HG03280 (cell line): ENCODE measurements at regions not wholly inside any gene's neighbourhood (a gene's known extent, or its start where the extent isn't known, plus 50 kb on each side); places are given as distances from the start of the nearest gene placed in this dataset.
"Not testable (repeated sequence)": the region's sequence is repeated elsewhere in the genome, so short reads cannot be mapped to it uniquely, and the experiment has no call there.

Experiments used
- ATAC-seq: cut with Tn5 transposase; IDR thresholded peaks from one replicate; pipeline ENCODE4 v1.9.1; 2021; ENCODE audit warnings: mild to moderate bottlenecking, moderate library complexity; ENCODE audit not compliant: unreplicated experiment

DNA sequence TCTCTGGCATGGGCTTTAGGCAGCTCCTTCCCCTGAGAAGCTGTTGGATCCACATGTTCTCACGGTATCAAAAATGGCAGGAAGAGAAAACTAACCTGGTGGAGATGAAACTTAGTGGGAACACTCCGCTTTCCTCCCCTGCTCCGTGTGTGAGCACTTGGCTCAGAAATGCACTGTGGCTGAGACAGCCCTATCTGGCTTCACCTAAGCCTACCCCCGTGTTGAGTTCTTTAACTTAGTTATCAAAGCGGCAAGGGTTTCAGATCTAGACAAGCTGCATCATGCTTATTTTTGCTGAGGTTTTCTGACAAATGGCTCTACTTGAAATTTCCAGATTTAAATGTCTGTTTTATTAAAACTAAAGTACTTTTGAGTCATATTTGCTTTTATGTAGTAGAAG, 221.6 kb upstream of the PLGLB2 start:
- ATAC-seq, result not testable (repeated sequence)

GRCh38 chr2:87531968-87532715, 215.7 kb upstream of the PLGLB2 start:
- ATAC-seq, result not testable (repeated sequence)

DNA sequence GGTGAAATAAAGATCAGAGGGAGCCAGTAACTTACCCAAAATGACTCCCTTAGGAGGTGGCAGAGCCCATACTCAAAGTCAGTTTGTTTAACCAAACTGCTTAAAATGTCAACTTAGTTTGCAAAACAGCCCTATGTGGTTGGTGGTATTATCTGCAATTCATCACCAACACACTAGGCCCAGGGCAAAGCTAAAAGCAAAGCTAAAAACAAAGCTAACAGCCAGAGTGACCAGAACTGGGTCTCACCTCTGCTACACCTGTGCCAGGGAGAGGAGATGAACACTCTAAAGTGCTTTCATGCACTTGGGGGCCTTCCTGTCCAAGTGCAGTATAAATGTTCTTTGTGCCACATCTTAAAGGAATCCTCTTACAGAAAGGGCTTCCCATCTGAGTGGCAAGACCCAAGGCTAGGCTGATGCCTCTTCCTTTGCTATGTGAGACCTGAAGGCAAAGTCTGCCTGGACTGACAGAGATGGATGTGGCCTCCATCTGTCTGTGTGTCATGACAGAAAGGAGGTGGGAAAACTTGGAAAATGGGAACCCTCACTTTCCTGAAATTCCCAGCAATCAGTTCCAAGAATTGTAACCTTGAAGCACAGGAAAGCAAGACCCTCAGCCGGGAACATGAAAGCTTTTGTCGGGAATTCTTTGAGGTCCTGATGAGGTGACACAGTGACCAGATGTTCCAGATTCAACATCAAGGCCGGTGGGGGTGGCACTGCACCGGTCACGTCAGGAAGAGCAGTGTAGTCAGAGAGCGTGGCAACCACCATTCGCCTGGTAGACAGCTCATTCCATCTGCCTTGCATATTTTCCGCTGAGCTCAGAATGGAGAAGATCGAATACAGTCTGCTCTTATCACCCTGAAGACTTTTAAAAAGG, 214.3 kb upstream of the PLGLB2 start:
- not testable (repeated sequence) for ATAC-seq

GRCh38 chr2:87534273-87534889, 213.5 kb upstream of the PLGLB2 start:
- not testable (repeated sequence) for ATAC-seq

DNA sequence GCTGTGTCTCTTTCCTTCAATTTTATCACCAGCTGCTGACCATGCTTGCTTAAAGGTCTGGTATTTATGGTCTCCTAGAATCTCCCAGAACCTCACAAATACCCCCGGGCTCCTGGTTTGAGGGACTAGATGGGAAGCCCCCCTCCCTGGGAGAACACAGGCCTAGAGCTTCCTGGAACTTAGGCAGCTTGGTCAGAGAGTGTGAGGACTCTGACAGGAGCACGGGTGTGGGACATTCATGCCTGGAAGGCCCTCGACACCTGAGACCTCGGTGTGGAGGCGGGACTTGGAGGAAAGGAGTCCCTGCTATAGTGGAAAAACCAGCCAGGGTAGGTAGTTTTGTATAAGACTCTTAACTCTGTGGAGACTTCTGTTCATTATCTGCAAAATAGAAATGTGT, 211.5 kb upstream of the PLGLB2 start:
- ATAC-seq, result not testable (repeated sequence)

- ATAC-seq, result not testable (repeated sequence)
Observed at GRCh38 chr2:87537251-87537671, 210.6 kb upstream of the PLGLB2 start.

DNA sequence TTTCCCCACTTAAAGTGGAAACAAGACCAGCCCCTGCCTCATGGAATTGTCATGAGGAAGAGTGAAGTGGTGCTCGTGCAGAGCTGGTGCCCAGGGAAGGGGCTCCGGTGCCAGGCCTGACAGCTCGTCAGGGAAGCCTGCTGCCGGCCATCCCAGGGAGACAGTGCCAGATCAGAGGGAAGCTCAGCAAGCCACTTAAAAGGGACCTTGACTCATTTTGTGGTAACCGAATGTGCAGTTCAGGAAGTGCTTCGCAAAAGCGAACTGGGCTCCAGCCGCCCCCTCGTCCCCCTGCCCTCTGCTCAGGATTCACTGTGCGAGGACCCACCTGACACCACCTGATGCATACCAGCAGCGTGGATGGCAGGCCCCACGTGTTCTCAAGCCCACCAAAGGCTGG, 209.6 kb upstream of the PLGLB2 start:
- not testable (repeated sequence) for ATAC-seq

- ATAC-seq, result not testable (repeated sequence)
Observed at GRCh38 chr2:87539151-87539943, 208.5 kb upstream of the PLGLB2 start.

DNA sequence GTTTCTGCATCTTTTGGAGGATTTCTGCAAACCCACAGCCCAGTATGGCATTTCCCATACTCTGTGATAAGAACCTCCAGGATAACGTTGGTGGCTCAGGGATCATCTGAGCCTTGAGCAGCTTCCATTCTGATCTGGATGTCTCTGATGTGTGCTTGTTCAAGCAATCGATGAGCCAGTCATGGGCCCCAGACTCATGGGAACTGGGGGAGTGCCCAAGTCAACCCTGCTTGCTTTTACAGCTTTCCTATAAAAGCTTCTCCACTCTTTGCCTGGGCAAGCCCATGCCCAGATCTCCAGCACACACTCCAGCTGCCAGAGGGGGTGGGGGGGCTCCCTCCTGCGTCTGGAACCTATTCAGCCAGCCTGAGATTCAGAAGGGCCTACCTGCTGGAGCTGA, 207.6 kb upstream of the PLGLB2 start:
- not testable (repeated sequence) for ATAC-seq

DNA sequence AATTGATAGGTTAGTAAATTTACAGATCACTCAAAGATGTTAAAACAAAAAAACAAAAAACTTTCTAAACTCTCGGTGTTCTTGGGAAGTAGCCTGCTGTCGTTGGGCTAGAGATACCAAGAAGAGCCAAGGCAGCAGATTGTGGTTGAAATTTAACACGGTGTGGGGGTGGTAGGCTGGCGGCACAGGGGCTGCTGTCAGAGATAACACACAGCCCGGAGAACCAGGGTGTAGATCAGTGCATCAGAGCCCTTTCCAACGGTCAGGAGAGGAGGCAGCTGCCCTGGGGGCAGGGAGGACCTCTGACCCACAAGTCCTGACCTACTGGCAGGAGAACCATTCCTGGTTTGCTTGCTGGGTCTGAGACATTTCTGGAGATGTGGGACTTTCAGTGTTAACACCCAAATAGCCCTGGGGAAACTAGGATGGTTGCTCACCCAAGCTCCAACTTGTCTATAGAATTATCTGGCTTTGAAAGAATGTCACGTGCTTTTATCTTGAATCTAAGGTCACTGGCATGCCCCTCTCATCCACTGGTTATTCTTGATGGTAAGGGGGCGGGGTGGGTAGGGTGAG, 205.2 kb upstream of the PLGLB2 start:
- ATAC-seq, result not testable (repeated sequence)

- ATAC-seq, result not testable (repeated sequence)
Observed at GRCh38 chr2:87543797-87544196, 204.1 kb upstream of the PLGLB2 start.

DNA sequence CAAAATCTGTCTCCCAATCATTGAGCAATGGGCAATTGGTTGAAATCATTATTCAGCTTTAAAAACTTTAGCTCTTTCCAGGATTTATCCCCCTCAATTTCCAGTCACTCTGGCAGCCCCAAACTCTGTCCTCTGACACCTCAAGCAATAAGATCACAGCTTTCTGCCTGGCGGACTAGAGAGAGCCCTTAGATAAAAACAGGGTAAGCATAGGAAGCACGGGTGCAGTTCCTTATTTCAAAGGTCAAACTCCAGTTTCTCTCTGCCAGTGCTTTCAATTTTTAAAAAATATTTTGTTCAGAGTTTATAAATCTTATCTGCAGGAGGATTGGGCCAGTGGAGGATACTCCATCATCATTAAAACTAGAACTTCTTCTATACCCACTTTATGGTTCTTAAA, 200.8 kb upstream of the PLGLB2 start:
- ATAC-seq, result not testable (repeated sequence)

- ATAC-seq, result not testable (repeated sequence)
Observed at GRCh38 chr2:87547966-87548365, 199.9 kb upstream of the PLGLB2 start.

- not testable (repeated sequence) for ATAC-seq
Observed at GRCh38 chr2:87548681-87549536, 199.0 kb upstream of the PLGLB2 start.

GRCh38 chr2:87549561-87550202, 198.2 kb upstream of the PLGLB2 start:
- ATAC-seq, result not testable (repeated sequence)

DNA sequence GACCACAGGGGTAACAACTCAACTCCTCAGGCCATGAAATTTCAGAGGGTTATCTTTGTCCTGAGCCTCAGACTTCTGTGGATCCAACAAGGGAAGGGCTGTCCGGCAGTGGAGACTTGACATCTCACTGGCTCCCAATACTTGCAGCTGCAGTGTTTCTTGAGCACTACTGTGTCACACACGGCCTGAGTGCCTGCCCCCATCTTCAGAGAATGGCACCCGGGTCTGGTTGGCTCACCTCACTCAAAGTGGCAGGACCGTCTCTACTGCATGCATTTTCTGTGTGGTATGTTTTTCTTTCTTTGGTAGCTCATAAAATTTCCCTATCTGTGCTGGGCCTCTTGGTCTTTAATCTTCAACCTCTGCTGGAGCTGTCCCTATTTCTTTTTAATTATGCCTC, 193.2 kb upstream of the PLGLB2 start:
- ATAC-seq, result not testable (repeated sequence)

- ATAC-seq, result not testable (repeated sequence)
Observed at GRCh38 chr2:87555082-87555481, 192.8 kb upstream of the PLGLB2 start.

GRCh38 chr2:87559001-87559400, 188.9 kb upstream of the PLGLB2 start:
- not testable (repeated sequence) for ATAC-seq

- not testable (repeated sequence) for ATAC-seq
Observed at GRCh38 chr2:87559735-87560134, 188.2 kb upstream of the PLGLB2 start.
